GM12864 (cell line): ENCODE measurements at regions not wholly inside any gene's neighbourhood (a gene's known extent, or its start where the extent isn't known, plus 50 kb on each side); places are given as distances from the start of the nearest gene placed in this dataset.
"Not testable (repeated sequence)": the region's sequence is repeated elsewhere in the genome, so short reads cannot be mapped to it uniquely, and the experiment has no call there.

Experiments used
- DNase-seq: peaks from one replicate; pipeline ENCODE4 v3.0.0-alpha.2; 2011; ENCODE audit warnings: low read depth
- H3K4me3 ChIP-seq: 2 replicates; pipeline ENCODE4 v1.5.1; 2011; ENCODE audit warnings: mild to moderate bottlenecking, low read depth, low read length, control low read depth
- TF ChIP-seq, protein P1 (sequence below): IDR thresholded peaks from 2 replicates; pipeline ENCODE4 v1.5.1; 2011; ENCODE audit warnings: low read depth, mild to moderate bottlenecking, moderate library complexity, low read length, control low read depth, inconsistent platforms; ENCODE audit errors: missing control alignments

DNA sequence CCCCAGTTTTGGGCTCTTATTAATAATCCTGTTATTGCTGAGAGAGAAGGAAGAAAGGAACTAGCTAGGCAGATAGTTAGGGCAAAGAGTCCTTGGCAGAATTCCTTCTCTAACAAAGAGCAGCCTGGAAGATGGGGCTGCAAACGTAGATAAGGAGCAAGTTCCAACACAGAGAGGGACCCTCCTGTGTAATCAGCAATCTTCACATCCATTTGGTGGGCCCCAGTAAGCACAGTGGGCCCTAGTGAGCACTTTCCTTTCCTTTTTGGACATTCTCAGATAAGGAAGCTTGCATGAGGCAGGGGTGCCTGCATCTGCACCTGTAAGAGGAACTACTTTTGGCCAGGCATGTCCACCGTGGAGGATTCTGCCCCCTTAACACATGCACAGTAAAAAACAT, 119.6 kb upstream of the SGO1 start:
- TF ChIP-seq, protein P1, sequence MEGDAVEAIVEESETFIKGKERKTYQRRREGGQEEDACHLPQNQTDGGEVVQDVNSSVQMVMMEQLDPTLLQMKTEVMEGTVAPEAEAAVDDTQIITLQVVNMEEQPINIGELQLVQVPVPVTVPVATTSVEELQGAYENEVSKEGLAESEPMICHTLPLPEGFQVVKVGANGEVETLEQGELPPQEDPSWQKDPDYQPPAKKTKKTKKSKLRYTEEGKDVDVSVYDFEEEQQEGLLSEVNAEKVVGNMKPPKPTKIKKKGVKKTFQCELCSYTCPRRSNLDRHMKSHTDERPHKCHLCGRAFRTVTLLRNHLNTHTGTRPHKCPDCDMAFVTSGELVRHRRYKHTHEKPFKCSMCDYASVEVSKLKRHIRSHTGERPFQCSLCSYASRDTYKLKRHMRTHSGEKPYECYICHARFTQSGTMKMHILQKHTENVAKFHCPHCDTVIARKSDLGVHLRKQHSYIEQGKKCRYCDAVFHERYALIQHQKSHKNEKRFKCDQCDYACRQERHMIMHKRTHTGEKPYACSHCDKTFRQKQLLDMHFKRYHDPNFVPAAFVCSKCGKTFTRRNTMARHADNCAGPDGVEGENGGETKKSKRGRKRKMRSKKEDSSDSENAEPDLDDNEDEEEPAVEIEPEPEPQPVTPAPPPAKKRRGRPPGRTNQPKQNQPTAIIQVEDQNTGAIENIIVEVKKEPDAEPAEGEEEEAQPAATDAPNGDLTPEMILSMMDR, result no peak
- DNase-seq, result no peak
- H3K4me3 ChIP-seq, result no peak overlapping the region

DNA sequence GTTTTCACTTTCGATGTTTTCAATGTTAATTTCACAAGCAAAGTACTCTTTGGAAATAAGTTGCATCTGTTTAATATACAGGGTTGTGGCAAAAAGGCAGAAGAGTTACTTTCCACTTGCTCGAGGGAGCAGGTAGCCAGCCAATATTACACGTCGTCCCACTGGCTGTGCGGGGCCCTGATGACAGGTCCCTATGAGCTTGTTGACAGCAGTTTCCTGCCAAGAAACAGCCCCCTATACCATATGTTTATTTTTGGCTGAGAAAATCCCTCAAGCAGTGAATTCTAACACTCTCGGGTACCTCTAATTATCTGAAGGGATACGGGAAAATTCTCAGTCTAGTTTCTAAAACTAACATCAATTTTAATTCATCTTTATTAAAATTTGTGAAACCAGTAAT, 116.8 kb upstream of the SGO1 start:
- H3K4me3 ChIP-seq, result no peak overlapping the region
- TF ChIP-seq, protein P1, result no peak
- DNase-seq, result no peak

DNA sequence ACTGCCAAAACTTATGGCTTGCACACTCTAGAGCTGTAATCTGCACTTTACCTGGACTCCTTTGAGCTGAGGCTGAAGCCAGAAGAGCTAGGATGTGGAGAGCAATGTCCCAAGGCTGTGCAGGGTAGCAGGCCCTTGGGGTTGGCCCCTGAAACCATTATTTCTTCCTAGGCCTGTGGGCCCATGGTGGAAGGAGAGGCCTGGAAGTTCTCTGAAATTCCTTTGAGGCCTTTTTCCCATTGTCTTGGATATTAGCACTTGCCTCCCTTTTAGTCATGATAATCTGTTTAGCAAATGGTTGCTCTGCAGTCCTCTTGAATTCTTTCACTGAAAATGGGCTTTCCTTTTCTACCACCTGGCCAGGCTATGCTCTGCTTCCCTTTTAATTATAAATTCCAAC, 102.0 kb upstream of the SGO1 start:
- no peak for DNase-seq
- TF ChIP-seq, protein P1, result no peak
- H3K4me3 ChIP-seq, result no peak overlapping the region

DNA sequence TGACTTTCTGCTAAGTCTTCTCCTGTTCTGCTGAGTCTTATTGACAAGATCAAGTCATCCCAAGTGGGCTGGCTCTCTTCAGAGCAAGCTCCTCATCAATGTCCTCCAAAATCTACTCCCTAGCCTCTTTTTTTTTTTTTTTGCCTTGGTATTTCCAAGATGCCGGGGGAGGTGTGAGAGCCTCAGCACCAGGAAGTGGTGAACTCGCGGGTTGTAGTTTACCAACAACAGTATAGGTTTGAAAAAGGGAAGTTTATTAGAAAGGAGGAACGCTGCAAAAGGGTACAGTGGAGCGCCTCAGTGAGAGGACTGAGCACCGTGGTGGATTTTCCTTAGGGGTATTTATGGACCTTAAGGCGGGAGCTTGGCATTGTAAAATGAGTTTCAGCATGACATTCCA, 94.3 kb upstream of the SGO1 start:
- TF ChIP-seq, protein P1, result no peak

DNA sequence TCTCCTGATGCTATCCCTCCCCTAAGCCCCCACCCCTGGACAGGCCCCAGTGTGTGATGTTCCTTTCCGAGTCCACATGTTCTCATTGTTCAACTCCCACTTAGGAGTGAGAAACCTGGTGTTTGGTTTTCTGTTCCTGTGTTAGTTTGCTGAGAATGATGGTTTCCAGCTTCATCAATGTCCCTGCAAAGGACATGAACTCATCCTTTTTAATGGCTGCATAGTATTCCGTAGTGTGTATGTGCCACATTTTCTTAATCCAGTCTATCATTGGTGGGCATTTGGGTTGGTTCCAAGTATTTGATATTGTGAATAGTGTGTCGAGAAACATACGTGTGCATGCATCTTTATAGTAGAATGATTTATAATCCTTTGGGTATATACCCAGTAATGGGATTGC, 80.0 kb upstream of the SGO1 start:
- not testable (repeated sequence) for H3K4me3 ChIP-seq, DNase-seq

More for the DNA sequence above, 94.3 kb upstream of the SGO1 start:
- no peak overlapping the region for H3K4me3 ChIP-seq
- no peak for DNase-seq

DNA sequence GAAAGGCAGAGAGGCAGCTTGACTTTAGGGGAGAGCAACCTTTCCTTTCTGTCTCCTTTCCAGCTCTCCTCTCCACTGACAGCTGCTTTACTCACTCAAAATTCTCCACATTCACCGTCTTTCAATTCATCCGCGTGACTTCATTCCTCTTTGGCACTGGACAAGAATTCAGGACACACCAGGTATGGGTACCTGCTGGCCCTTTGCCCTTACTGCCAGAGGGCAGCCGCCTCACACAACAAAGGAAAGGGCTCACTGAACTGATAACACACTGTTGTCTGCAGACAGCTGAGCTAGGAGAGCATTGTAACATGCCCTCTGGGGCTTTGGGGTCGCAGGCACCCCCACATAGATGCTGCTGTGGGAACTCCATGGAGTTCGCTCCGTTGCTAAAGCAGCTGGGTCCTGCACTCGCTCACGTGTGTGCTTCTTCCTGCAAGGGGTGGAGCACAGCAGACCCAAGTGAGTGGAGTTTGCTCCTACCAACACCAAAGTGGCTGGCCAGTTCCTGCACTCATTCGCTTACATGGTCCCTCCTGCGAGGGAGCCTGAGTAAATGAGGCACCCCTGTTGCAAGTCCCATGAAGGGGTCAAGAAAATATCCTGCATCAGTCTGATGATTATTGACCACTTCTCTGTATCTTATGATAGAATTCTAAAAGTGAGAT, 79.0 kb upstream of the SGO1 start:
- TF ChIP-seq, protein P1, result no peak
- H3K4me3 ChIP-seq, result no peak overlapping the region
- no peak for DNase-seq

DNA sequence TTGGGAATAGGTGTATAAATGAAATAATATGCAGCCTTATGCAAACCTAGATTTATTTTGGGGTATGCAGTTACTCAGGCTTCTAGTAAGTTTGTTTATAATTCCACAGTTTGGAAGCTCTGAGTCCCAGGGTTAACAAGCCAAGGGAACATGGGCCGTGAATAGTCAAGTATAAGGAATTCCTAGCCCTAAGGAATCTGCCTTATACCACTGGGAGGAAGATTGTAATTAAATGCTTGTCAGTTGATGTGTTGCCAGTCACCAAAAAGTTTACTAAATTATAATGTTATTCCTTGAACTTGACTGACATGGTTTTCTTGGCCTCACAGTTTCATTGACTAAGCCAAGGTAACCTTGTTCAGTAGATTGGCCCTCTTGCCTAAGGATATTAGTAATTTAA, 72.4 kb upstream of the SGO1 start:
- TF ChIP-seq, protein P1, result no peak
- H3K4me3 ChIP-seq, result no peak overlapping the region
- DNase-seq, result no peak
